ENCODE measurements at regions not wholly inside any gene's neighbourhood (a gene's known extent, or its start where the extent isn't known, plus 50 kb on each side); places are given as distances from the start of the nearest gene placed in this dataset.

GRCh38 chr2:51149725-51150124 is 117.8 kb upstream of the NRXN1 start:
- Histone ChIP-seq H3K36me3 (no peaks in the 10 kb centered on the region), H3K4me3 (no peak overlapping the region), H3K27me3 (no peaks in the 10 kb centered on the region), H3K4me1 (no peaks in the 10 kb centered on the region), H3K27ac (no peak overlapping the region), H3K9me3 (peaks cover 0 to 6% (median 0%) of the 10 kb centered on the region in 4 donors)
- TF ChIP-seq CTCF (IDR thresholded peaks at IDR 0.05): no peak
- no peak for TF ChIP-seq POLR2A (IDR thresholded peaks at IDR 0.05)
- DNase-seq: no peak

GRCh38 chr2:51145761-51146160 is 113.8 kb upstream of the NRXN1 start:
- Histone ChIP-seq H3K9me3 (no peaks in the 10 kb centered on the region), H3K27me3 (no peaks in the 10 kb centered on the region), H3K27ac (no peak overlapping the region), H3K4me3 (no peak overlapping the region), H3K36me3 (no peaks in the 10 kb centered on the region), H3K4me1 (no peaks in the 10 kb centered on the region)
- no peak for DNase-seq
- TF ChIP-seq POLR2A (IDR thresholded peaks at IDR 0.05): no peak
- TF ChIP-seq CTCF (IDR thresholded peaks at IDR 0.05): no peak

GRCh38 chr2:51120754-51121280 is 88.9 kb upstream of the NRXN1 start:
- Histone ChIP-seq H3K9me3 (no peaks in the 10 kb centered on the region), H3K4me1 (no peaks in the 10 kb centered on the region), H3K27ac (no peak overlapping the region), H3K36me3 (no peaks in the 10 kb centered on the region), H3K27me3 (no peaks in the 10 kb centered on the region), H3K4me3 (no peak overlapping the region)
- DNase-seq: no peak
- TF ChIP-seq POLR2A (IDR thresholded peaks at IDR 0.05): no peak
- TF ChIP-seq CTCF (IDR thresholded peaks at IDR 0.05): no peak

GRCh38 chr2:51111532-51111931 is 79.6 kb upstream of the NRXN1 start:
- H3K9me3 ChIP-seq: no peaks in the 10 kb centered on the region
- H3K4me1 ChIP-seq: no peaks in the 10 kb centered on the region
- TF ChIP-seq POLR2A (IDR thresholded peaks at IDR 0.05) (no peak), CTCF (IDR thresholded peaks at IDR 0.05) (no peak)
- DNase-seq: no peak
- H3K4me3 ChIP-seq: no peak overlapping the region
- no peaks in the 10 kb centered on the region for H3K27me3 ChIP-seq
- H3K36me3 ChIP-seq: no peaks in the 10 kb centered on the region
- no peak overlapping the region for H3K27ac ChIP-seq

- Histone ChIP-seq H3K9me3 (no peaks in the 10 kb centered on the region), H3K4me1 (no peaks in the 10 kb centered on the region), H3K36me3 (no peaks in the 10 kb centered on the region), H3K27ac (no peak overlapping the region), H3K27me3 (no peaks in the 10 kb centered on the region), H3K4me3 (no peak overlapping the region)
- no peak for DNase-seq
- TF ChIP-seq CTCF (IDR thresholded peaks at IDR 0.05): no peak
Measured at GRCh38 chr2:51108794-51109193, 76.9 kb upstream of the NRXN1 start.

GRCh38 chr2:51107841-51108240 is 75.9 kb upstream of the NRXN1 start:
- TF ChIP-seq CTCF (IDR thresholded peaks at IDR 0.05) (no peak), POLR2A (IDR thresholded peaks at IDR 0.05) (no peak)
- Histone ChIP-seq H3K4me3 (no peak overlapping the region), H3K4me1 (no peaks in the 10 kb centered on the region), H3K9me3 (no peaks in the 10 kb centered on the region), H3K36me3 (no peaks in the 10 kb centered on the region), H3K27ac (no peak overlapping the region), H3K27me3 (no peaks in the 10 kb centered on the region)
- no peak for DNase-seq

Data from Peyer's patch (tissue), 4 donors.